H4 (cell line): ENCODE measurements at regions not wholly inside any gene's neighbourhood (a gene's known extent, or its start where the extent isn't known, plus 50 kb on each side); places are given as distances from the start of the nearest gene placed in this dataset.

Source experiments
- DNase-seq: peaks from one replicate; pipeline ENCODE4 v3.0.0-alpha.2; 2015; ENCODE audit warnings: low spot score

GRCh38 chr5:6236170-6236793 is 142.1 kb downstream of the MED10 start:
- no peak for DNase-seq

GRCh38 chr5:6235726-6236125 is 142.6 kb downstream of the MED10 start:
- DNase-seq: no peak

- no peak for DNase-seq
These were observed 149.8 kb downstream of the MED10 start for GRCh38 chr5:6228257-6229250.

- DNase-seq: no peak
These were observed 153.2 kb downstream of the MED10 start for GRCh38 chr5:6225121-6225607.

GRCh38 chr5:6224406-6224805 is 153.9 kb downstream of the MED10 start:
- no peak for DNase-seq

- no peak for DNase-seq
These were observed 155.4 kb downstream of the MED10 start for GRCh38 chr5:6222899-6223298.

- DNase-seq: no peak
These were observed 156.2 kb downstream of the MED10 start for GRCh38 chr5:6222121-6222520.

GRCh38 chr5:6221141-6221626 is 157.2 kb downstream of the MED10 start:
- DNase-seq: no peak

- no peak for DNase-seq
These were observed 157.8 kb downstream of the MED10 start for GRCh38 chr5:6220346-6221088.

- DNase-seq: no peak
These were observed 159.8 kb downstream of the MED10 start for GRCh38 chr5:6218517-6218916.

- no peak for DNase-seq
These were observed 160.2 kb downstream of the MED10 start for GRCh38 chr5:6218116-6218515.

- no peak for DNase-seq
These were observed 161.8 kb downstream of the MED10 start for GRCh38 chr5:6216471-6217075.

GRCh38 chr5:6215891-6216290 is 162.5 kb downstream of the MED10 start:
- no peak for DNase-seq

- no peak for DNase-seq
These were observed 166.1 kb downstream of the MED10 start for GRCh38 chr5:6212244-6212643.

- DNase-seq: no peak
These were observed 171.8 kb downstream of the MED10 start for GRCh38 chr5:6206501-6206900.

GRCh38 chr5:6202968-6203365 is 175.4 kb downstream of the MED10 start:
- DNase-seq: no peak

GRCh38 chr5:6202149-6202967 is 176.0 kb downstream of the MED10 start:
- no peak for DNase-seq

GRCh38 chr5:6201631-6202030 is 176.7 kb downstream of the MED10 start:
- DNase-seq: no peak

- no peak for DNase-seq
These were observed 179.8 kb downstream of the MED10 start for GRCh38 chr5:6198531-6198930.

GRCh38 chr5:6197427-6197826 is 180.9 kb downstream of the MED10 start:
- no peak for DNase-seq
